Right lung (tissue), 2 donors: ENCODE measurements at regions not wholly inside any gene's neighbourhood (a gene's known extent, or its start where the extent isn't known, plus 50 kb on each side); places are given as distances from the start of the nearest gene placed in this dataset.
A peak's percentile ranks its signal among the peaks of the same experiment; 100 is the strongest.
"Not testable (repeated sequence)": the region's sequence is repeated elsewhere in the genome, so short reads cannot be mapped to it uniquely, and the experiment has no call there.

Experiments used
- DNase-seq, 2 donors: peaks; one replicate each; pipeline ENCODE4 v3.0.0-alpha.2; 2013

DNA sequence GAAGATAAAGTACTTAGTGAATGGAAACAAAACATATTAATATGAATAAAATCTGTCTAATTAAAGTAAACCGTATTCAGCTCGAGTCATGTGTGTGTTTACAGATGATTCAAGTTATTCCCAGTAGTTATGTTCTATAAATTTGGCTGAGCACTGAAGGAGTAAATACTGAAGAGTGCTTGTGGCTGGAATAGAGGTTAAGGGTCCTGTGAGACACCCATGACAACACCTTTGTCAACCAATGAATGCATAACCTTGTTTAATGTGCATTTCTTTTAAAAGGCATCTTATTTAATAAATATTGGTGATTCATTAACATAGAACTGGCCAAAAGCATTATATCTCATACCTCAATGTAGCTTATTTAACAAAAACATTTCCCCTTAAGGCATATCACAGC is 577.8 kb upstream of the SLITRK5 start:
- DNase-seq, result no peak

GRCh38 chr13:87094646-87095045 is 576.5 kb upstream of the SLITRK5 start:
- no peak for DNase-seq

DNA sequence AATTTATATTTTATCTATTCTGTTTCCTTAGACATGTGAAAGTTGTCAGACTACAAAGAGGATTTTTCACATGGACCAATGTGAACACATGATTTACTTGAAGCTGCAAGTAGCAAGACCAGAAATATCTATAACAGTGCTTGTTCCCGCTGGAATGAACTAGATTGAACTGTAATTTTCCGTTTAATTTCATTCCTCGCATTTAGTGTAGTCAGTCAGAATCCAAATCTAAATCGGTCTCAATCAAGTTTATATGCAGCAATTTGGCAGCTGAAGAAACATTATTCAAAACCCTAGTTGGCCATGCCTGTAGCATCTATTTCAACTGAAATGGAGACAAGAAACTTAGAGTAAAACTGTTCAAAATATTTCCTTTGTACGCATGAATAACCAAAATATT is 570.7 kb upstream of the SLITRK5 start:
- no peak for DNase-seq

GRCh38 chr13:87107651-87108050 is 563.5 kb upstream of the SLITRK5 start:
- DNase-seq, result no peak

DNA sequence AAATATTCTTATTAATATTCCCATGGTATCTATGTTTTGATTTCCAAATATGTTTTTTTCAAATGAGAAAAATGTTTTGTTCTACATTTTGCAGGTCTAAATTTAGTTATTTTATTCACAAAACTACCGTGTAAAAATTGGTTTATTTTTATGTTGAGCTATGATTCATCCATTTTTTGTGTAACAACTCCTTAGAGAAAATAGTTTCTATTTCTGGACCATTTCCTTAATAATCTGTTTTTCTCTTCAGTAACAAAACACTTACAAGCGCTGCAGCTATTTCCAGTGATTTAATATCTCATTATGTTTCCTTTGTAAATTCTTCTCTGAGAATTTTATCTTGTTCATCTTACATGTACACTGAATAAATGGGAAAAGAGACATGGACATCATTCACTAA is 550.7 kb upstream of the SLITRK5 start:
- DNase-seq, result no peak

DNA sequence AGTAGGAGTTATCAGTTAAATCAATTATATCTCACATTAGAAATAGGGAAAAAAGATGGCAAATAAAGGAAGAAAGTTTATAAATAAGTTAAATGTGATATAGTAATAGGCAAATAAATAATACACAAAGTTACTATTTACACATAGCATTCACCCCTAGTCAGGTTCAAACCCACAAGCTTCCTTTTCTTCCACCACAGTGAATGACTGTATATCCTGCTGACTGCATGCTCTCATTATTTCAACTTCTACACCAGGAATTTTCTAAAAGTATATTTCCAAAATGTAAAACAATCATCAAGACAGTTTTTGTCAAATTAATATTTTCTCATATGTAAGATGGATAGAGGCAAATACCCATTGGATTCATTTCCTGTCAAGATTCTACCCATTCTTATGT is 548.6 kb upstream of the SLITRK5 start:
- no peak for DNase-seq

DNA sequence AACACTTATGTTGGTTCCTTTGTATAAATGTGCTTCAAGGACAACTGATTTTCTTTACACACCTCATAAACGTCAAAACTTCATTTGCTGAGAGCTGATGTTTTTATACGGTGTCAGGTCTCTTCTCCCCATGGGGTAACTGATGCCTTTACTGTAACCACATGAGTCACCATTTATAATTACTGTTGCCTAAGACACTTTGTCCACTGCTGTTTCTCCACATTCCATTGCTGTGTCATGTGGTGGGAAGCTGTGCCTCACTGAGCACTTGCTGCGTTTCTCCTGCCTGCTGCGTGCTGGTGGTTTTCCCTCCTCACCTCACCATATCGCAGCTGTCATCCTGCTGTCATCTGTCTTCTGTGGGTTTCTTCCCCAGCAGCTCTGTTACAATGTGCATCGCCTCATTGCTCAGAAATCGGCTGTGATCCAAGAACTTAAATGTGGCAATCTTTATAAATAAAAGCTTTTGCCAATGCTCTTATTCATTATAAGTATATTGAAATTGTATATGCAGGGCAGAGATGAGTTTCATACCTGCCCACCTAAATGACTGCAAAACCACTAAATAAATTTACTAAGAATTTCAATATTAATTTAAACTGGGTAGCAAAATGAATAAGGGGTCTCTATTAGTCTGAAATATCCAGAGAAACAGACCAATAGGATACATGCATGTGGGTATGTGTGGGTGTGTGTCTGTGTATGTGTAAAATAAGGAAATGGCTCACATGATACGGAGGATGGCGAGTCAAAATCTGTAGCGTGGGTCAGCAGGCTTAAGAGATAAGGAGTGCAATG is 547.0 kb upstream of the SLITRK5 start:
- DNase-seq, result peak; percentile 12 to 17

DNA sequence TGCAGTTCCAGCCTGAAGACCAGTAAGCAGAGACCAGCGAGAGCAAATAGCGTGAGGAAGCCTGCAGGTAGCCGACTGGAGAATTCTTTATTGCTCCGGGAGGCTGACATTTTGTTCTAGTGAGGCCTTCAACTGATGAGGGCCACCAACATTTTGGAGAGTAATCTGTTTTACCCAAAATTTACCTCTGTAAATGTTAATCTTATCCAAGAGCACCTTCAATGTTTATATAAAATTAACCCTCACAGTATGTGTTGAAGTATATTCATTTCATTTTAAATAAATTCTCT is 546.4 kb upstream of the SLITRK5 start:
- DNase-seq, result no peak

DNA sequence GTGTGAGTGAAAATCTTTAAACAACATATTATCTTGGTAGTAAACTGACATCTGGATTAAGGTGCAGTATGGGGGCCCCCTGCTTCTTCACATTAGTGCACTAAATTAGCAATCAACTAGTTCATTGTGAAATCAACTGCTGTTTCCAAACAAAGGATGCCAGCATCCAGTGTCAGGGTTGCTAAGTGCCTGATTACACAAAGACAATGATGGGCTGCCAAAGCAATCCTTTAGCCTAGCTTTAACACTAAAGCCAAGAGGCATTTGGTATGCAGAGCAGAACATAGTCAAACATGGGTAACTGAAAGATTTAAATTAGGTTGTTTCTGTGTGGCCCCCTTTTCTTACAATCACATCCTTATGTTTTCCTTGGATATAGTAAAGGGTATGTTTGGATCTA is 543.1 kb upstream of the SLITRK5 start:
- no peak for DNase-seq

- no peak for DNase-seq
These were observed 542.7 kb upstream of the SLITRK5 start for GRCh38 chr13:87128491-87128890.

DNA sequence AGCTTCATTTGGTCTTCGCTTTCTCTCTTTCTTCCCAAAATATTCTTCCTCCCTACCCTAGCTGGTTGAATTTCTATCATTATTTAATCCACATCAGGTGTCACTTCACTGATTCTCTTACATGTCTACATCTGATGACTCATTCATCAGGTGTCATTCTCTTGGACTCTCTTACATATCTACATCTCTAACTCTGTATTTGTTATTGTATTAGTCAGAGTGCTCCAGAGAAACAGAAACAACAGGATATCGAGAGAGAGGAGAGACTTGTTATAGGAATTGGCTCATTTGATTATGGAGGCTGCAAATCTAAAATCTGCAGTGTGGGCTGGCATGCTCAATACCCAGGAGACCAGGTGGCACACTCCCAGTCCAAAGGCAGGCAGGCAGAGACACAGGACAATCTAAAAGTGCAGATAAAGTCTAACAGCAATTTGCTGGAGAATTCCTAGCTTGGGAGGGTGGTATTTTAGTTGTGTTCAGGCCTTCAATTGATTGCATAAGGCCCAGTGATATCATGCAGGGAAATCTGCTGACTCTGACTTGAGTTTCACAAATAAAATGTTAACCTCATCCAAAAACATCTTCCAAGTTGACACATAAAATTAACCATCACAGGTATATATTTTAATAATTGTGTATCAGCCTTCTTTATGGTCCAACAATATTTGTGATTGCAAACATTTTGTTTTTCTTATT is 541.4 kb upstream of the SLITRK5 start:
- no peak for DNase-seq

- DNase-seq, result no peak
These were observed 540.7 kb upstream of the SLITRK5 start for GRCh38 chr13:87130423-87130822.

- DNase-seq, result no peak
These were observed 539.6 kb upstream of the SLITRK5 start for GRCh38 chr13:87131611-87132010.

DNA sequence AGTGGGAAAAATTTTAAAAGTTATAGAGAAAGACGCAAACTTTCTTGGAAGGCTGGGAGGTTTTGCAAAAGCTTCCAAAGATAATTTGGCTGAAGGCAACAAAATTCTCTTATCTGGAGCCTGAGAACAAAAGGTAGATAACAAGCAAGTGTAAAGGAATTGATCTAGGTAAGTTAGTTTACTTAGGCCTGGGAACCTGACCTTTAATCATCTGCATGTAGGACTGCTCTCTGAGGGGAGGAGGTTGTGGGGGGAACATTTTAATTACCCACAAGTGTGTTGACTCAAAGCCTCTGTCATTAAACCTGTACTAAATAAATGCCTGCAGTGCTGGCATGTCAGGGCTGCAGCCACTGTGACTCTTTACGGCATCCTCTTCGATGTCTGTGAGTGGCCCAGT is 532.3 kb upstream of the SLITRK5 start:
- DNase-seq, result no peak

- no peak for DNase-seq
These were observed 524.1 kb upstream of the SLITRK5 start for GRCh38 chr13:87147076-87147475.

- DNase-seq, result no peak
These were observed 517.8 kb upstream of the SLITRK5 start for GRCh38 chr13:87153371-87153770.

- DNase-seq, result no peak
These were observed 504.8 kb upstream of the SLITRK5 start for GRCh38 chr13:87166348-87166747.

- DNase-seq, result no peak
These were observed 502.8 kb upstream of the SLITRK5 start for GRCh38 chr13:87168390-87168789.

GRCh38 chr13:87169337-87169736 is 501.8 kb upstream of the SLITRK5 start:
- DNase-seq, result no peak

- DNase-seq, result no peak
These were observed 498.9 kb upstream of the SLITRK5 start for GRCh38 chr13:87172166-87172835.

- not testable (repeated sequence) for DNase-seq
These were observed 486.0 kb upstream of the SLITRK5 start for GRCh38 chr13:87185138-87185537.

GRCh38 chr13:87186647-87187046 is 484.5 kb upstream of the SLITRK5 start:
- DNase-seq, result not testable (repeated sequence)

DNA sequence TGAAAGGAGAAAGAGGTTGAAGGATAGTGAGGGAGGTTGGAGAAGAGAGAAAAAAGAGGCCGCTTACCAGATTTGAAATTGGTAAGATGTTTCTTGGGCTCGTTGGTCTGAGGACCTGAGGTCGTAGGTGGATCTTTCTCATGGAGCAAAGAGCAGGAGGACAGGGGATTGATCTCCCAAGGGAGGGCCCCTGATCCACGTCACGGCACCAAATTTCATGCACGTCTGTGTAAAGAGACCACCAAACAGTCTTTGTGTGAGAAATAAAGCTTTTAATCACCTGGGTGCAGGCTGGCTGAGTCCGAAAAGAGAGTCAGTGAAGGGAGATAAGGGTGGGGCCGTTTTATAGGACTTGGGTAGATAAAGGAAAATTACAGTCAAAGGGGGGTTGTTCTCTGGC is 479.7 kb upstream of the SLITRK5 start:
- DNase-seq, result not testable (repeated sequence)
